ENCODE measurements at regions not wholly inside any gene's neighbourhood (a gene's known extent, or its start where the extent isn't known, plus 50 kb on each side); places are given as distances from the start of the nearest gene placed in this dataset.

DNA sequence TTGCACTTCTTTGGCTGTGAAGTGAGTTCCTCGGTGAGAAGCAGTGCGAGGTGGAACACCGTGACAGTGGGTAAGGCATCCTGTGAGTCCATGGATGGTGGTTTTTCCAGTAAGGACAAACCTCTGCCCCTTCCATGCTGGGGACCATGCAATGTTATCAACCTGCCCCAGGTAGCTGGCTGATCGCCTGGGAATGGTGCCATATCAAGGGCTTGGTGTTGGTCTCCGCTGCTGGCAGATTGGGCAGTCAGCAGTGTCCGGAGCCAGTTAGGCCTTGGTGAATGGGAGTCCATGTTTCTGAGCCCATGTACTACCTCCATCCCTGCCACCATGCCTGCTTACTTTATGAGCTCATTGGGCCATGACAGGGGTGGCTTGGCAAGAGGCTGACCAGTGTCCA lies 114.7 kb upstream of the C14orf180 start:
- TF ChIP-seq, protein P1, sequence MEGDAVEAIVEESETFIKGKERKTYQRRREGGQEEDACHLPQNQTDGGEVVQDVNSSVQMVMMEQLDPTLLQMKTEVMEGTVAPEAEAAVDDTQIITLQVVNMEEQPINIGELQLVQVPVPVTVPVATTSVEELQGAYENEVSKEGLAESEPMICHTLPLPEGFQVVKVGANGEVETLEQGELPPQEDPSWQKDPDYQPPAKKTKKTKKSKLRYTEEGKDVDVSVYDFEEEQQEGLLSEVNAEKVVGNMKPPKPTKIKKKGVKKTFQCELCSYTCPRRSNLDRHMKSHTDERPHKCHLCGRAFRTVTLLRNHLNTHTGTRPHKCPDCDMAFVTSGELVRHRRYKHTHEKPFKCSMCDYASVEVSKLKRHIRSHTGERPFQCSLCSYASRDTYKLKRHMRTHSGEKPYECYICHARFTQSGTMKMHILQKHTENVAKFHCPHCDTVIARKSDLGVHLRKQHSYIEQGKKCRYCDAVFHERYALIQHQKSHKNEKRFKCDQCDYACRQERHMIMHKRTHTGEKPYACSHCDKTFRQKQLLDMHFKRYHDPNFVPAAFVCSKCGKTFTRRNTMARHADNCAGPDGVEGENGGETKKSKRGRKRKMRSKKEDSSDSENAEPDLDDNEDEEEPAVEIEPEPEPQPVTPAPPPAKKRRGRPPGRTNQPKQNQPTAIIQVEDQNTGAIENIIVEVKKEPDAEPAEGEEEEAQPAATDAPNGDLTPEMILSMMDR (IDR thresholded peaks at IDR 0.05), result no peak
- Mint-ChIP-seq H3K4me3 (ENCODE audit: unreplicated experiment) (no peak overlapping the region), H3K36me3 (ENCODE audit: low read depth) (no peaks in the 10 kb centered on the region), H3K9me3 (ENCODE audit: low read depth) (no peaks in the 10 kb centered on the region), H3K27ac (ENCODE audit: unreplicated experiment) (no peak overlapping the region), H3K27me3 (ENCODE audit: low read depth) (peaks cover 58% of the 10 kb centered on the region), H3K4me1 (ENCODE audit: low read depth) (peaks cover 5% of the 10 kb centered on the region)
- no peak for DNase-seq (ENCODE audit: low spot score)

DNA sequence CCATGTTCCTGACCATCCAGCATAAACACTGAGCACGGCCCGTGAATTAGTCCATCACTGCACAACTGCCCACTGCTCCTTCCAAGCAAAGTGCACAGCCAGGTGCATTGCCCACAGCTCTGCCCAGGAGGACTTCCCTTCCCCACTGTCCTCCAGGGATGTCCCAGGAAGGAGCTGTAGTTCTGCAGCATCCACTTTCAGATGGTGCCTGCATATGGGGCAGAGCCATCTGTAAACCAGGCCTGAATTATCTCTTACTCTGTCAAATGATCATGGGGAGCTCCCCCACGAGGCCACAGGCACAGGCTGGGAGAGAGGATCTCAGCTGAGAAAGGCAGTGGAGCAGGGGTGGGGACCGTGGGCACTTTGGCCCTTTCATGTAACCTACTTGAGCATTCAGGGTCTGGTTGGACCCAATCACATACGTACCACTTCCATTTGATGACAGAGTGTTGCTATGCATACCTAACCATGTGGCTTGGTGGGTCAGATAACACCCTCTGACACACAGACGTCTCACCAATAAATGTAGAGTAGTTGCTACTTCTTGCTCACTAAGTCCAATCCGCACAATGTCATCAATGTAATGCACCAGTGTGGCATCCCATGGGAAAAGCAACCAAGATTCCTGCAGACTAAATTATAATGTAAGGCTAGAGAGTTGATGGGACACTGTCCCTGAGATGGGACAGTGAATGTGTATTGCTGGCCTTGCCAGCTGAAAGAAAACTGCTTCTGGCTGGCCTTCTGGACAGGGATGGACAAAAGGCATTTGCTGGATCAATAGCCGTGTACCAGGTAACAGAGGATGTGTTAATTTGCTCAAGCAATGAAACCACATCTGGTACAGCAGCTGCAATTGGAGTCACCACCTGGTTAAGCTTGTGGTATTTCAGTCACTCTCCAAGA lies 113.8 kb upstream of the C14orf180 start:
- Mint-ChIP-seq H3K36me3 (ENCODE audit: low read depth) (no peaks in the 10 kb centered on the region), H3K27me3 (ENCODE audit: low read depth) (peaks cover 50% of the 10 kb centered on the region), H3K9me3 (ENCODE audit: low read depth) (no peaks in the 10 kb centered on the region), H3K27ac (ENCODE audit: unreplicated experiment) (no peak overlapping the region), H3K4me3 (ENCODE audit: unreplicated experiment) (no peak overlapping the region), H3K4me1 (ENCODE audit: low read depth) (peaks cover 3% of the 10 kb centered on the region)
- TF ChIP-seq, protein P1 (IDR thresholded peaks at IDR 0.05), result no peak
- no peak for DNase-seq (ENCODE audit: low spot score)

DNA sequence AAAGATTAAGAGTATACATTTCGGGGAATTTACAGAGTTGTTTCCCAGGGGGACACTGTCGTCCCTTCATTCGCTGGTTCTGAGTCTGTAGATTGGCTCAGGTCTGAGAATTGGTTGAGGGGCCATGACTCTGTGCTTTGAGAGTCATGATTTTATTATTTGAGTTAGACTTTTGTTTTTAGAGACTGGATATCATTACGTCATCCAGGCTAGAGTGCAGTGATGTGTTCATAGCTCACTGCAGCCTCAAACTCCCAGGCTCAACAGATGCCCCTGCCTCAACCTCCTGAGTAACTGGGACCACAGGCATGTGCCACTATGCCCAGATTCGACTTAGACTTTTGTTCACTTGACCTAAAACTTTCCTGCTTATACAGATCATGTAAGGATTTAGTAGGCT lies 112.3 kb upstream of the C14orf180 start:
- Mint-ChIP-seq H3K27ac (ENCODE audit: unreplicated experiment) (no peak overlapping the region), H3K4me1 (ENCODE audit: low read depth) (no peaks in the 10 kb centered on the region), H3K4me3 (ENCODE audit: unreplicated experiment) (no peak overlapping the region), H3K36me3 (ENCODE audit: low read depth) (no peaks in the 10 kb centered on the region), H3K9me3 (ENCODE audit: low read depth) (no peaks in the 10 kb centered on the region), H3K27me3 (ENCODE audit: low read depth) (peaks cover 45% of the 10 kb centered on the region)
- TF ChIP-seq, protein P1 (IDR thresholded peaks at IDR 0.05), result no peak
- no peak for DNase-seq (ENCODE audit: low spot score)

DNA sequence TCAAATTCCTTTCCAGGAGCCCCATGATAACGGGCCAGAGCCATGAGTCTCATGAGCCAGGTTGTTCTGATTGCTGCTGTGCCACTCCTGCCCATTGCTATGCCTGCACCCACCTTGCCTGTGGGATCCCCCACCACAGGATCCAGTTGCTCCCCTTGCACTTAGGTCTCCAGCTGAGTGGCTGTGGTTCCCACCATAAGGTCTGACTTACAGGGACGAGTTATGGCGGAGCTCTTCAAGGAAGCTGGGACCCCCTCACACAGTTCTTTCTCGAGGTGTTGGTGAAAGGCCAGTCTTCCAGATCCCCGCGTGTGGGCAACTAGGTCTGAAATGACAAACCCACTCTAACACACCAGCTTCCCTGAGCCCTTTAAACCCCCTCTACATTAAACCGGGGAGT lies 111.9 kb upstream of the C14orf180 start:
- Mint-ChIP-seq H3K27ac (ENCODE audit: unreplicated experiment) (no peak overlapping the region), H3K27me3 (ENCODE audit: low read depth) (peaks cover 44% of the 10 kb centered on the region), H3K9me3 (ENCODE audit: low read depth) (no peaks in the 10 kb centered on the region), H3K4me3 (ENCODE audit: unreplicated experiment) (no peak overlapping the region), H3K4me1 (ENCODE audit: low read depth) (no peaks in the 10 kb centered on the region), H3K36me3 (ENCODE audit: low read depth) (no peaks in the 10 kb centered on the region)
- TF ChIP-seq, protein P1 (IDR thresholded peaks at IDR 0.05), result no peak
- DNase-seq (ENCODE audit: low spot score), result no peak

DNA sequence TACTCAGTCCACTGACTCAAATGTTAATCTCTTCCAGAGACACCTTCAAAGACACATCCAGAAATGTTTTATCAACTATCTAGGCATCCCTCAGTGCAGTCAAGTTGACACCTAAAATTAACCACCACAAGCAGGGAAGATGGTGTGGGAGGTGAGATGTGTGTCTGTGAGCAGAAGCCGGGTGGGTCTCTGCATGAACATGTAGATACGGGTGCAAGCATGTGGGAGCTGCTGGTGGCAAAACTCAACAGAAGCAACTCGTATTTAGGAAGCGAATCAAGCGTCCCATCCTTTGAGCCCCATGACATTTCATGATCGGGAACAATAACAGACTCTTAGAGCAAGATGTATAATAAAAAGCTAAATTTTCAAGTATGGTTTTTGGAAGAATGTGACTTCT lies 110.0 kb upstream of the C14orf180 start:
- Mint-ChIP-seq H3K4me3 (ENCODE audit: unreplicated experiment) (no peak overlapping the region), H3K27ac (ENCODE audit: unreplicated experiment) (no peak overlapping the region), H3K9me3 (ENCODE audit: low read depth) (no peaks in the 10 kb centered on the region), H3K4me1 (ENCODE audit: low read depth) (no peaks in the 10 kb centered on the region), H3K36me3 (ENCODE audit: low read depth) (no peaks in the 10 kb centered on the region), H3K27me3 (ENCODE audit: low read depth) (peaks cover 30% of the 10 kb centered on the region)
- DNase-seq (ENCODE audit: low spot score), result no peak
- TF ChIP-seq, protein P1 (IDR thresholded peaks at IDR 0.05), result no peak

All from chondrocyte (in vitro differentiated cells).